ENCODE measurements at regions not wholly inside any gene's neighbourhood (a gene's known extent, or its start where the extent isn't known, plus 50 kb on each side); places are given as distances from the start of the nearest gene placed in this dataset.
A peak's percentile ranks its signal among the peaks of the same experiment; 100 is the strongest.

- H3K27ac ChIP-seq, result no peak overlapping the region
- TF ChIP-seq ZFX (IDR thresholded peaks at IDR 0.05; ENCODE audit: borderline replicate concordance), result no peak
- no peak for TF ChIP-seq CTCF (IDR thresholded peaks at IDR 0.05)
These were observed 81.7 kb upstream of the POU1F1 start for GRCh38 chr3:87358066-87358465.

GRCh38 chr3:87354398-87354797 lies 78.0 kb upstream of the POU1F1 start:
- no peak overlapping the region for H3K27ac ChIP-seq
- TF ChIP-seq CTCF (IDR thresholded peaks at IDR 0.05) (no peak), ZFX (IDR thresholded peaks at IDR 0.05; ENCODE audit: borderline replicate concordance) (no peak)

GRCh38 chr3:87351937-87352336 lies 75.6 kb upstream of the POU1F1 start:
- peak overlapping the region; percentile 21; the same call in 1 of the 2 replicates for H3K27ac ChIP-seq
- TF ChIP-seq CTCF (IDR thresholded peaks at IDR 0.05) (no peak), ZFX (IDR thresholded peaks at IDR 0.05; ENCODE audit: borderline replicate concordance) (no peak)

GRCh38 chr3:87350367-87351199 lies 74.2 kb upstream of the POU1F1 start:
- peak overlapping the region; percentile 73 for H3K27ac ChIP-seq
- peak; percentile 92 for TF ChIP-seq CTCF (IDR thresholded peaks at IDR 0.05)
- TF ChIP-seq ZFX (IDR thresholded peaks at IDR 0.05; ENCODE audit: borderline replicate concordance), result no peak

- peak overlapping the region; percentile 73 for H3K27ac ChIP-seq
- TF ChIP-seq ZFX (IDR thresholded peaks at IDR 0.05; ENCODE audit: borderline replicate concordance) (no peak), CTCF (IDR thresholded peaks at IDR 0.05) (no peak)
These were observed 73.4 kb upstream of the POU1F1 start for GRCh38 chr3:87349833-87350232.

- no peak overlapping the region for H3K27ac ChIP-seq
- TF ChIP-seq CTCF (IDR thresholded peaks at IDR 0.05) (no peak), ZFX (IDR thresholded peaks at IDR 0.05; ENCODE audit: borderline replicate concordance) (no peak)
These were observed 60.4 kb upstream of the POU1F1 start for GRCh38 chr3:87336761-87337160.

GRCh38 chr3:87335931-87336330 lies 59.5 kb upstream of the POU1F1 start:
- H3K27ac ChIP-seq, result no peak overlapping the region
- TF ChIP-seq CTCF (IDR thresholded peaks at IDR 0.05), result no peak
- TF ChIP-seq ZFX (IDR thresholded peaks at IDR 0.05; ENCODE audit: borderline replicate concordance), result no peak
